ENCODE measurements at regions not wholly inside any gene's neighbourhood (a gene's known extent, or its start where the extent isn't known, plus 50 kb on each side); places are given as distances from the start of the nearest gene placed in this dataset.

GRCh38 chr22:49402169-49402568 is 425.5 kb downstream of the BRD1 start:
- Histone ChIP-seq H2AFZ (ENCODE audit: low read length) (no peak overlapping the region), H3K9me2 (replicated peaks; ENCODE audit: insufficient read depth, low read length) (no peaks in the 10 kb centered on the region), H3K27me3 (replicated peaks; ENCODE audit: insufficient read depth, low read length) (no peaks in the 10 kb centered on the region; the same call in 1 of the 2 replicates), H3K4me1 (ENCODE audit: low read length) (no peaks in the 10 kb centered on the region), H3K36me3 (replicated peaks; ENCODE audit: insufficient read depth, low read length) (no peaks in the 10 kb centered on the region), H3K9ac (ENCODE audit: low read length) (no peak overlapping the region), H3F3A (ENCODE audit: insufficient read depth, low read length) (no peaks in the 10 kb centered on the region), H3K9me3 (replicated peaks; ENCODE audit: insufficient read depth, low read length) (no peaks in the 10 kb centered on the region), H3K4me3 (ENCODE audit: low read length) (no peak overlapping the region), H3K4me2 (ENCODE audit: low read depth, low read length) (no peak overlapping the region), H3K79me2 (ENCODE audit: low read length) (no peaks in the 10 kb centered on the region), H3K27ac (ENCODE audit: low read length) (no peak overlapping the region), H4K20me1 (ENCODE audit: insufficient read depth, low read length) (no peaks in the 10 kb centered on the region)
- DNase-seq: no peak
- no peak for TF ChIP-seq EZH2phosphoT487 (IDR thresholded peaks at IDR 0.05; ENCODE audit: low read length)
- TF ChIP-seq EZH2 (optimal IDR thresholded peaks at IDR 0.05; ENCODE audit: low read depth, low read length): no peak
- no peak for TF ChIP-seq CTCF (IDR thresholded peaks at IDR 0.05; ENCODE audit: low read length)

DNA sequence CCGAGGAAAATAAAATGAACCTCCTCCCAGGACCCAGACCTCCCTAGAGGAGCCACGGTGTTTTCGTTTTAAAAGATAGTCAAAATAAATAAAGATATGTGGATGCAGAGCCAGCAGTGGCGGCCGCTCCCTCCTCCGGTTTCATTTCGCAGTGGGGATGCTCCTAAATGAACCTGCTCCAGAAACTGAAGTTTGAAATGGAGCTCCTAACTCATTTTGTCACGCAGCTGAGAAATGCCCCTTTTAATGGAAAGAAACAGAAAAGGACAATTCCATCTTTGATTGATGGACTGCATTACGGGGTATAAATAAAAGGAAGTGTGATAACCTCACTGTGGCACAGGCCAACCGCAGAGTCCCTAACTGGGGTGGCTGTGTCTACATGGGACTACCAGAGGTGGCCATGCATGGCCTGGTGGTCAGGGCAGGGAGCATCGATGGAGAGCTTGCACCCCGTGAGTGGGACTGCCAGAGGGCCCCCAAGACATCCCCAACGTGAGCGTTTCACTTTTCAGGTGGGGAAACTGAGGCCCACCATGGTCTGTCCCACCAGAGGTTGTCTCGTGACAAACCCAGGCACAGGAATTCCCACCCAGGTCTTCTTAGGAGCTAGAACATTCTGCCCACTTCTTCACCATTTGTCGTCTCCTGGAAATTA is 426.6 kb downstream of the BRD1 start:
- Histone ChIP-seq H3K4me2 (ENCODE audit: low read depth, low read length) (no peak overlapping the region), H3K79me2 (ENCODE audit: low read length) (no peaks in the 10 kb centered on the region), H3K9ac (ENCODE audit: low read length) (no peak overlapping the region), H2AFZ (ENCODE audit: low read length) (no peak overlapping the region), H3K4me1 (ENCODE audit: low read length) (no peaks in the 10 kb centered on the region), H4K20me1 (ENCODE audit: insufficient read depth, low read length) (no peaks in the 10 kb centered on the region), H3K9me2 (replicated peaks; ENCODE audit: insufficient read depth, low read length) (no peaks in the 10 kb centered on the region), H3K4me3 (ENCODE audit: low read length) (no peak overlapping the region), H3F3A (ENCODE audit: insufficient read depth, low read length) (no peaks in the 10 kb centered on the region), H3K27ac (ENCODE audit: low read length) (no peak overlapping the region), H3K9me3 (replicated peaks; ENCODE audit: insufficient read depth, low read length) (no peaks in the 10 kb centered on the region), H3K36me3 (replicated peaks; ENCODE audit: insufficient read depth, low read length) (no peaks in the 10 kb centered on the region), H3K27me3 (replicated peaks; ENCODE audit: insufficient read depth, low read length) (no peaks in the 10 kb centered on the region)
- no peak for DNase-seq
- TF ChIP-seq EZH2 (optimal IDR thresholded peaks at IDR 0.05; ENCODE audit: low read depth, low read length) (no peak), CTCF (IDR thresholded peaks at IDR 0.05; ENCODE audit: low read length) (no peak), EZH2phosphoT487 (IDR thresholded peaks at IDR 0.05; ENCODE audit: low read length) (no peak)

DNA sequence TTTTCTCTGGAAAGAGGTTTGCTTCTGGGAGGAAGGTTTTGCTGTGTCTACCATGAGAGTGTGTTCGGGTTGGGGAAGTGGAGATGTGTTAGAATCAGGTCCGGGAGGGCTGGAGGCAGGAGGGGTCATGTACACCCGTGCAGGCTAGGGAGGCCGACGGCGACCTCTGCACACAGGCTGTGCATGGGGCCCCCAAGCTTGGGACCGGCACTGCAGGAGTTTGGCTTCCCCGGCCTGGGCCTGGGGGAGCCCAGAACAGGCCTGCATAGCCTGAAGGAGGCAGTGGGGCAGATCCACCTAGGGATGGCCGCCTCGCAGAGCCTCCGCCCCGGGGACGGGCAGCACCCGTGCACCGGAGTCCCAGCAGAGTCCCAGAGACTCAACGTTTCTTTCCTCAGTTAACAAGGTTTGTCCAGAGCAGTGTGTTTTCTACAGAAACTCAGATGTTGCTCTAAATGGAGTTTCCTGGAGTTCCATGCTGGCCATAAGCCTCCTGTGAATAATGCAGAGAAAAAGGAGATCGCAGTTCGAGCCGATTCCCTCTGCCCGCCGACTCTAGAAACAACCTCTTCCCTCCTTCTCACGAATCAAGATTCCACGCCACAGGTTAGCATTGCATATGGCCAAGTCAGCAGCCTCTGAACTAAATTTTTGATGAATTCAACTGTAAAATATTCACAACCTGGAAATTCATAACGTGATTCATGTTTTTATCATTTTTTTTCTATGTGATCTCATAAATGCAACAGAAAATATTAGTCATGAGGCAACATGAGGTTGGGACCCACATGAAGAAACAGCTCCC is 427.3 kb downstream of the BRD1 start:
- Histone ChIP-seq H3K4me3 (ENCODE audit: low read length) (no peak overlapping the region), H2AFZ (ENCODE audit: low read length) (no peak overlapping the region), H3F3A (ENCODE audit: insufficient read depth, low read length) (no peaks in the 10 kb centered on the region), H3K9me2 (replicated peaks; ENCODE audit: insufficient read depth, low read length) (no peaks in the 10 kb centered on the region), H4K20me1 (ENCODE audit: insufficient read depth, low read length) (no peaks in the 10 kb centered on the region), H3K4me2 (ENCODE audit: low read depth, low read length) (no peak overlapping the region), H3K9me3 (replicated peaks; ENCODE audit: insufficient read depth, low read length) (no peaks in the 10 kb centered on the region), H3K36me3 (replicated peaks; ENCODE audit: insufficient read depth, low read length) (no peaks in the 10 kb centered on the region), H3K4me1 (ENCODE audit: low read length) (no peaks in the 10 kb centered on the region), H3K9ac (ENCODE audit: low read length) (no peak overlapping the region), H3K27me3 (replicated peaks; ENCODE audit: insufficient read depth, low read length) (no peaks in the 10 kb centered on the region), H3K79me2 (ENCODE audit: low read length) (no peaks in the 10 kb centered on the region), H3K27ac (ENCODE audit: low read length) (no peak overlapping the region)
- no peak for DNase-seq
- TF ChIP-seq CTCF (IDR thresholded peaks at IDR 0.05; ENCODE audit: low read length) (no peak), EZH2phosphoT487 (IDR thresholded peaks at IDR 0.05; ENCODE audit: low read length) (no peak), EZH2 (optimal IDR thresholded peaks at IDR 0.05; ENCODE audit: low read depth, low read length) (no peak)

Data from MM.1S (cell line).